ENCODE measurements at regions not wholly inside any gene's neighbourhood (a gene's known extent, or its start where the extent isn't known, plus 50 kb on each side); places are given as distances from the start of the nearest gene placed in this dataset.

DNA sequence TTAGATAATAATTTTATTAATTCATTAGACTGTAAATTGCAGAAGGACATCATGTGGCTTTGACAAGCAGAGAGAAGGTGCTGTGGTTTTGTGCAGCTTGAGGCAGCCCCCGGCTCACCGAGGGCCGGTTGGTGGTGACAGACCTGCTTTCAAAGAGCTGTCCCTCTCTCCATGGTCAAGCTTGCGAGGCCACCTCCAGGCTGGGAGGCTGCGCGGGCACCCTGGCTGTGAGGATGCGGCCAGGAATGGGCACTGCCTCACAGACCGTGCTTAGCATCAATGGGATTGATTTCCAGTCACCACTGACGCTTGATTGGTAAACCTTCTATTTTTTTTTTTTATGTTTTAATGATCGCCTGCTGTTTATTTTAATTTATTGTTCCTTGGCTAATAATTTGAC lies 690.9 kb downstream of the GALR1 start:
- DNase-seq, result no peak

GRCh38 chr18:77944533-77944932 lies 694.9 kb downstream of the GALR1 start:
- DNase-seq, result no peak

DNA sequence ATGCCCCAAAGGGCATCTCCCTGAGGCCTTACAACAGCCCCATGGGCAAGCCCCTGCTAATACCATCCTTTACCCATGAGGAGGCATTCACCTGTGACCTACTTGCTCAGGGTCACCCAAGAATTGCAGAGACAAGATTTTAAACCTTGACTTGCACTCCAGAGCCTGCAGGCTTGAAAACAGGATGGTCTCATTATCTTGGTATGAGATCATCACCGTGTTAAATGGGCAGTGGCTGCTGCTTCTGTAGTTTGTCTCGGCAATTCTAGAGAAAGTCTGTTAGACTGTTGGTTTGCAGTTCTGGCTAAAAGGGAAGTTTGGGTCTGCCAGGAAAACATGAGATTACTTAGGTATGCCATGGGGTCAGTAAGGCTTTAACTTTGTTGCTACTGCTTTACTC lies 698.9 kb downstream of the GALR1 start:
- no peak for DNase-seq

DNA sequence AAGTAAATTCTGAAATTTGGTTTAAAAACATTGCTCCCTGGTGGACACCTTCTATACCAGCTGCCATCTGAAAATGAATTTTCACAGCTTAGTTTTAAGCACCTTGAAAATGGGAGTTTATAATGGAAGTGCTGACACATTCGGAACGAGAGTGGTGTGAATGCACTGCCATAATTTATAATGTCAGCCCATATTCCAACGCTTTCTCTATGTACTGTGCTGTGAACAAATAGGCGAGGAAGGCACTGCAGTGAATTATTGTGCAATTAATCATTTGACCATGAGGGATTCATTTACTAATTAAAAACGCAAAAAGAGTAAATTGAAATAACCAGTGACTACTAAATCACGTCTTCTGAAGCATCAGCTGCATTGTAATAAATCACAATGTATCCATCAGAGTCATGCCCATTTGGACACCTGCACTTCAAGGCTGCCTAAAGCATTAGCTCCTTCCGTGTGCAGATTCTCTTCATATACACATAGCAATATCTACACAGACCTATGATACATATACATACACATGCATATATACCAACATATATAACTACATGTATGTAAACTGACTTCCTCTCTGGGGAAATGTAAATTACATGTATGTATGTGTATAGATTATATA lies 699.8 kb downstream of the GALR1 start:
- no peak for DNase-seq

GRCh38 chr18:77959248-77959647 lies 709.6 kb downstream of the GALR1 start:
- DNase-seq, result no peak

DNA sequence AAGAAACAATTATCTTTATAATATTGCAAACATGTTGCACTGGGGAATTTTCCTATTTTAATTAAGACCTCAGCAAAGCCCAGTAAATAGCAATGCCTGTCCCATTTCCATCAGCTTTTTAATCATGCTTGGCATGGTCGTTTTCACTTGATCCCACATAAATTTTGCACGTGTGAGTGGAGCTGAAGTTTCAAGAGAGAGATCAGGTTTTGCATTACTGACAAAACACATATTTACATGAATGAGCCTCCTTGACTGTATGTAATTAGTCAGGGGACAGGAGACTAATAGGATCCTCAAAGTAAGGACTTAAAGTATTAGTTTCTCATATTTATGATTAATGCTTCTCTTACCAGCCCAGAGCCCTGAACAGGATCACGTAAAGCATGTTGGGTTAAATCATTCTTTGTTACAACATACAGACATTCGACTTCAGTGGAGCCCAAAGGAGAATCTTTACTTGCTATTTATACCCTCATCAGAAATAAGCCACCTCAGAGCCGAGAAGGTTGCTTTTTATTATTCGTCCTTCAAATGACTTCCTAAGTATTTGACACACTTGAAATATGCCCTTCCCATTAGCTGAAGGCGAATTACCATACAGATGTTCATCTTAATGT lies 711.3 kb downstream of the GALR1 start:
- DNase-seq, result no peak

DNA sequence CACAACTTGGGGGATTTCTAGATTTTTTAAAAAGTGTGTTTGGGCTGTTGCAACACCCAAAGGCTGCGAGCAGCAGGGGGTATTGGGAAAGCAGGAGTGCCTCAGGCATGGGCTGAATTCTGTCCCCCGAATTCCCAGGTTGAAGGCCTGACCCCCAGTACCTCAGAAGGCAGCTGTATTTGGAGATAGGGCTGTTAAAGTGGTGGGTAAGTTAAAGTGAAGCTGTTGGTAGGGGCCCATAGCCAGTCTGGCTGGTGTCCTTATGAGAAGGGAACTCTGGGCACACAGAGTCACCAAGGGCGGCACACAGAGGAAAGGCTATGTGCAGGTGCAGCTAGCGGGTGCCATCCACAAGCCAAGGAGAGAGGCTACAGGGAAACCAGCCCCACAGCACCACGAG lies 717.4 kb downstream of the GALR1 start:
- DNase-seq, result no peak

GRCh38 chr18:77967791-77968190 lies 718.1 kb downstream of the GALR1 start:
- DNase-seq, result no peak

DNA sequence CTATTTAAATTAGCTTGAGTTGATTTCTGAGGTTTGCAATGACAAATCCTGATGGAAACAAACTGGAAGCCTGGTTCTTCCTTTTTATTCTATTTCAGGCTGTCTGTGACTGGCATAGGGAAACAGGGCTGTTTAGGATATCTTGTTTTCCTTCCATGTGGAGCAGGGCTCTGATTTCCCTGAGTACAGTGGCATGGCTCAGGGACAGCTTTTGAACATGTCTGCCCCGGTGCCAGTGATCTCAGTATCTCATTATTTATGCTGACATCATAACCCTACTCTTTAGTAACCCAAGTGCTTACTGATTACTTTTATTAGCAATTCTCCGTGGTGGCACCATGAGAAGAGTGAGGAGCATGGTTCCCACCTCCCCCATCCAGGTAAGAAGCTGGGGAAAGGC lies 720.3 kb downstream of the GALR1 start:
- DNase-seq, result no peak

DNA sequence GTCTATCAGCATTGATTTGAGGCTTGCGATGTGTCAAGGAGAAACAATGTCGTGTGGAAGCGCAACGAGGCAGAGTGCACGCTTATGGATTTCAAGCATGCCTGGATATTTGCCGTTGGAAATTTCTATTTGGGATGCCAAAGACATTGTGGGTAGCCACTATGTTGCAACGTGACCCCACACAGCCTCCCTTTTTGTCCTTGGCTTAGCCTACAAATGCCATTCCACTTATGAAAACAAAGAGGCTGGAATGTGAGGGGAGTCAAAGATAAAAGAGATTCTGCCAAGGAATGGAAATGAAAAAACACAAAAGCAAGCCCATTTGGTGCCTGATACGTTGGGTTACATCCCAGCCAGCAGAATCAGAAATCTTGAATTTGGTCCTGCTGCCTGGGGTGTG lies 721.2 kb downstream of the GALR1 start:
- no peak for DNase-seq

GRCh38 chr18:77973745-77974144 lies 724.1 kb downstream of the GALR1 start:
- no peak for DNase-seq

DNA sequence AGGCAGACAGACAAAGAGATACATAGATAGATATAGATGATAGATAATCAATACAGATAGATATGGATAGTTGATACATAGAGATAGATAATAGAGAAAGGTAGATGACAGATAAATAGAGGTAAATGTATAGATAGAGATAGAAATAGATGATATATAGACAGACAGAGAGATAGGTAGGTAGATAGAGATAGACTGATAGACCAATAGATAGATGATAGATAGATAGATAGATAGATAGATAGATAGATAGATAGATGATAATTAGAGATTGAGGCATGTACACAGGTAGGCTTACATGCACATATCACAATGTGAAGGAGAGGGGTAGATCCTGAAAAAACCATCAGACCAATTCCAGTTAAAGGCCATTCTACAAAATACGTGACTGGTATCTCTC lies 724.7 kb downstream of the GALR1 start:
- DNase-seq, result no peak

- no peak for DNase-seq
Measured at GRCh38 chr18:77977331-77977730, 727.7 kb downstream of the GALR1 start.

GRCh38 chr18:77980275-77980674 lies 730.6 kb downstream of the GALR1 start:
- DNase-seq, result no peak

DNA sequence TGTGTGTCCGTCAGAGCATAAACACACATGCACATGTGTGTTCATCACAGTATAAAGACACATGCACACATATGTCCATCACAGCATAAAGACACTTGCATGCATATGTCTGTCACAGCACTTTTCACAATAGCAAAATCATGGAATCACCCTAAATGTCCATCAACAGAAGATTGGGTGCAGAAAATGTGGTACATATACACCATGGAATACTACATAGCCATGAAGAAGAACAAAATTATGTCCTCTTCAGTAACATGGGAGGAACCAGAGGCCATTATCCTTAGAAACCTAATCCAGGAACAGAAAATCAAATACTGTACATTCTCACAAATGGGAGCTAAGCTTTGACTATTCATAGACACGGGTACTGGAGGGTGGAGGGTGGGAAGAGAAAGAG lies 732.2 kb downstream of the GALR1 start:
- DNase-seq, result no peak

GRCh38 chr18:77983270-77983669 lies 733.6 kb downstream of the GALR1 start:
- DNase-seq, result no peak

DNA sequence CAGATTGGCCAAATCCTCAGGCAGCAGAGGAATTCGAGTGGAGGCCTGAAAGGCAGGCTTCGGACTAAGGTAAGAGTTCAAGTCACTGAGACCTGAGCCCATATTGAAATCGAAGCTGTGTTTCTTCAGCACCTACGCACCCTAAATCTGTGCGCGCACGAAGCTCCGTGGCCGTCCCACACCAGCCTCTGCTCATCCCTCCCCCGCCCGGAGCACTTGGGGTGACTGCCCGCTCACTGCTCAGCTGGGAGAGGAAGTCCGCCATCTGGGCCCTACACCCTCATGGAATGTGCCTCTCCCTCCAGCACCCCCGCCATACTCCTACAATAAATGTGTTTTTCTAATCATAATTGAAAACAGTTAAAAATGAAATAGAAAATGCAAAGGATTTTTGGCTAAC lies 734.5 kb downstream of the GALR1 start:
- DNase-seq, result no peak

DNA sequence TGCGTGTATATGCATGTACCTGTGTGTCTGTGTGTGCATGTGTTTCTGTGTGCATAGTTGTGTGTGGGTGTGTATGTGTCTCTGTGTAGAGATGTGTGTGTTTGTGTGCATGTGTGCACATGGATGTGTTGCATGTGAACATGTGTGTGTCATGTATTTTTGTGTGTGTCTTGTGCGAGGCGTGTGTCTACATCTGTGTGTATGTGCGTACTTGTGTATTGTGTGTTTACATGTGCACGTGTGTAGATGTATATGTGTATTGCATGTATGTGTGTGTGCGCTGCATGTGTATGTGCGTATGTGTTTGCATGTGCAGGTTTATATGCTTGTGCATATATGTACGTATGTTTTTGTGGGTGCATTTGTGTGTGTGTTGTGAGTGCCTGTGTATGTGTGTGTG lies 735.2 kb downstream of the GALR1 start:
- DNase-seq, result no peak

DNA sequence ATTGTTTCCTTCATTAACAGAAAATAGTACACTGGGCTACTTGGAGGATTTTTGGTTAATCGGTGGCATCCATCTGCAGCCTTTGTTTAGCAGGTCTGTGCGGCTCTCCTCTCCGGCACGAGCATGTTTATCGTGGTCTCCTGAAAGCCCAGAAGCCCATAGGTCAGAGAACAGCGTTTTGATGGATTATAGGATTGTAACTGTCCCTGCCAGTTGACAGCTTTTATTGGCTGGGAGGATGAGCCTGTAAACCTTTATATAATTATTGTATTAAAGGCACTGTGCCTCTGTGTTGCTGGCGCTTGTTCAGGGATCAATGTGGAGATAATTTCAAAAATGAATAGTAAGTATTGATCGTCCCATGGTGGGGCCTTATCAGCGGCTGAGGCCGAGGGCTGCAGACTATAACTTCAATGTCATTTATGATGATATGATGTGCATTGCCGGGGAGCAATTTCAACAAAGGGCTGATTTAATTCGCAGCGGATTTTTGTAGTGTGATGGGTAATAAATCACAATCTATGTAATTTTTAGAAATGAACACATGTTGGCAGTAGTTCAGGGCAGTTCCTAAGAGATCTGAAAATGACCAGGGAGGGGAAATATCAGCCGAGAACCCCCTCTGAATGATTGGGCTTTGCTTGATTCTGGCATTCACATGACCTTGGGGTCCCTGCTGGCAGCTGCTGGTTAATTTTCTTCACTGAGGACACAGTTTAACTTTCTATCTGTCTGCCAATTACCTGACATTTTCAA lies 736.1 kb downstream of the GALR1 start:
- no peak for DNase-seq

GRCh38 chr18:77990131-77990530 lies 740.5 kb downstream of the GALR1 start:
- DNase-seq, result no peak

GRCh38 chr18:77990901-77991300 lies 741.3 kb downstream of the GALR1 start:
- no peak for DNase-seq

DNA sequence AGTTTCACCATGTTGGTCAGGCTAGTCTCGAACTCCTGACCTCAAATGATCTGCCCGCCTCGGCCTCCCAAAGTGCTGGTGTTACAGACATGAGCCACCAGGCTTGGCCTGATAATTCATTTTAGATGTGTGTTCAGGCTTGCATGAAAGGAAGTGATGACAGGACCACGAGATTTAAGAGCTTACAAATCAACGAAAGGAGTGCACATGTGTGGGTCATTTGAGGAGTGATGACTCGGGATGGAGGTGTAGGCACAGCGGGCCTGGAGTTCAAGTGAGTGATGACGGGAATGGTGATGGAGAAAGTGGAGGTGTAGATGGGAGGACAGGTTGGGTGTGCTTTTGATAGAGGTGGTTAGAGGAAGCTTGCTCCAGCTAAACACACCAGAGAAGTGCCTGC lies 742.4 kb downstream of the GALR1 start:
- DNase-seq, result no peak

- DNase-seq, result no peak
Measured at GRCh38 chr18:77993188-77993981, 743.7 kb downstream of the GALR1 start.

GRCh38 chr18:77995593-77995992 lies 745.9 kb downstream of the GALR1 start:
- no peak for DNase-seq
